ENCODE measurements at regions not wholly inside any gene's neighbourhood (a gene's known extent, or its start where the extent isn't known, plus 50 kb on each side); places are given as distances from the start of the nearest gene placed in this dataset.

- Histone ChIP-seq H4K91ac (ENCODE audit: low read length) (no peak overlapping the region), H3K23ac (ENCODE audit: low read length in 2 of 2) (no peak overlapping the region), H2AFZ (ENCODE audit: low read depth, low read length) (no peak overlapping the region), H3K9ac (ENCODE audit: low read length) (no peak overlapping the region), H3K18ac (ENCODE audit: low read depth in 1 of 2, low read length in 2 of 2) (no peak overlapping the region), H3K79me1 (replicated peaks; ENCODE audit: low read length, poor library complexity, severe bottlenecking) (no peaks in the 10 kb centered on the region), H3K4ac (ENCODE audit: low read depth in 1 of 2, low read length in 2 of 2) (no peak overlapping the region), H3K4me2 (ENCODE audit: low read length, poor library complexity, severe bottlenecking) (no peak overlapping the region), H2BK120ac (ENCODE audit: low read depth, low read length) (no peak overlapping the region), H3K14ac (ENCODE audit: low read length in 2 of 2) (no peak overlapping the region), H4K8ac (ENCODE audit: low read length) (no peak overlapping the region), H3K4me1 (ENCODE audit: control insufficient read depth, insufficient read depth, low read depth, low read length) (peaks cover 2% of the 10 kb centered on the region), H3K27me3 (ENCODE audit: control insufficient read depth in 1 of 2, insufficient read depth in 1 of 2, low read length in 2 of 2) (no peaks in the 10 kb centered on the region), H3K36me3 (ENCODE audit: control insufficient read depth in 1 of 2, insufficient read depth in 2 of 2, low read depth in 1 of 2, low read length in 2 of 2) (no peaks in the 10 kb centered on the region), H2BK12ac (ENCODE audit: low read length in 2 of 2) (no peak overlapping the region), H2BK15ac (ENCODE audit: low read depth, poor library complexity, severe bottlenecking) (no peak overlapping the region), H3K27ac (ENCODE audit: low read length, poor library complexity, severe bottlenecking) (no peak overlapping the region), H3K4me3 (ENCODE audit: insufficient read depth in 1 of 2, low read depth in 1 of 2, low read length in 2 of 2) (no peak overlapping the region), H2AK5ac (ENCODE audit: low read length, severe bottlenecking) (no peak overlapping the region), H2BK5ac (ENCODE audit: low read depth, low read length, poor library complexity, severe bottlenecking) (no peak overlapping the region), H3K9me3 (ENCODE audit: control insufficient read depth, low read length) (no peaks in the 10 kb centered on the region)
- no peak for DNase-seq
- WGBS = 80% methylated on average over 3 of the region's 5 CpGs
Observed at GRCh38 chr3:66615643-66616301, 115.0 kb upstream of the LRIG1 start.

DNA sequence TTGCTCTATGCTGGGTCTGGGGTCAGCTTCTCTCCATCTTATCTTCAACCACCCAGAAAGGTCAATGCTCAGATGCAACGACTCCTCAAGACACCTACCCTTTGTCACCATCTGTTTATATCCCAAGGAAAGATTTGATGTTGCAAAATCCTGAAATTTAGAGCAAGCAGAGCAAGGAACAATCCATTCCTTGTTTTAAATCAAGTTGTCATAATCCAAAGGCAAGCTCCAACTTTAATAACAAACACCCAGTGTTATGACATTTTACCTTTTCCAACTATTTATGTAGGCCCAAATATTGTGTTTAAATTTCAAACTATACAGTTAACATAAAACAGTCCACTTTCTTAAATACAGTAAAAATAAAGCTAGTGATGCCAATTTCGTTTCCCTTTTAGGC lies 116.5 kb upstream of the LRIG1 start:
- H3K9me3 ChIP-seq (ENCODE audit: control insufficient read depth, low read length) = no peaks in the 10 kb centered on the region
- H4K8ac ChIP-seq (ENCODE audit: low read length) = no peak overlapping the region
- H2BK5ac ChIP-seq (ENCODE audit: low read depth, low read length, poor library complexity, severe bottlenecking) = no peak overlapping the region
- no peak overlapping the region for H3K4me3 ChIP-seq (ENCODE audit: insufficient read depth in 1 of 2, low read depth in 1 of 2, low read length in 2 of 2)
- no peak overlapping the region for H2BK120ac ChIP-seq (ENCODE audit: low read depth, low read length)
- no peaks in the 10 kb centered on the region for H3K79me1 ChIP-seq (replicated peaks; ENCODE audit: low read length, poor library complexity, severe bottlenecking)
- no peak overlapping the region for H3K9ac ChIP-seq (ENCODE audit: low read length)
- no peak overlapping the region for H3K14ac ChIP-seq (ENCODE audit: low read length in 2 of 2)
- H4K91ac ChIP-seq (ENCODE audit: low read length) = no peak overlapping the region
- H2BK12ac ChIP-seq (ENCODE audit: low read length in 2 of 2) = no peak overlapping the region
- H3K27ac ChIP-seq (ENCODE audit: low read length, poor library complexity, severe bottlenecking) = no peak overlapping the region
- H3K4me1 ChIP-seq (ENCODE audit: control insufficient read depth, insufficient read depth, low read depth, low read length) = peaks cover 2% of the 10 kb centered on the region
- H3K27me3 ChIP-seq (ENCODE audit: control insufficient read depth in 1 of 2, insufficient read depth in 1 of 2, low read length in 2 of 2) = no peaks in the 10 kb centered on the region
- WGBS = 74% methylated on average over 2 of the region's 2 CpGs
- no peak overlapping the region for H2AK5ac ChIP-seq (ENCODE audit: low read length, severe bottlenecking)
- DNase-seq = no peak
- H3K18ac ChIP-seq (ENCODE audit: low read depth in 1 of 2, low read length in 2 of 2) = no peak overlapping the region
- H3K4me2 ChIP-seq (ENCODE audit: low read length, poor library complexity, severe bottlenecking) = no peak overlapping the region
- H3K36me3 ChIP-seq (ENCODE audit: control insufficient read depth in 1 of 2, insufficient read depth in 2 of 2, low read depth in 1 of 2, low read length in 2 of 2) = no peaks in the 10 kb centered on the region
- no peak overlapping the region for H2AFZ ChIP-seq (ENCODE audit: low read depth, low read length)
- H3K23ac ChIP-seq (ENCODE audit: low read length in 2 of 2) = no peak overlapping the region
- H2BK15ac ChIP-seq (ENCODE audit: low read depth, poor library complexity, severe bottlenecking) = no peak overlapping the region
- no peak overlapping the region for H3K4ac ChIP-seq (ENCODE audit: low read depth in 1 of 2, low read length in 2 of 2)

DNA sequence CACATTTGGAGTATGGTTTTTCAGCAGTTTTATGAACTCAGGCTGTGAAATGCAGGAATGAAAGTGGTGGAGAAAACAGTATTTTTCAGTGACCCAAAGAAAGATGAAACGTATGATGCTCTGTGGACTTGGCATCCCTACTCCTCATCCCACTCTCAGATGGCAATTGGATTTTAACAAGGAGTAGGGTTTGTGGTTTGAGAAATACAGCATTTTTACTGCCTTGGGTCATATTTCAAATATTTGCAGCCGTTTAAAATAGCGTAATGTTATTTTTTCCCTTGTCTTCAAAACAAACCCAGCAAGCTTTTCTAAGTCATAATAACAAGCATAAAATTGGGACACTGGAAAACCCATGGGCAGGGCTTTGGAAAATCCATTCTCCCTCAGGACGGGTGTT lies 117.2 kb upstream of the LRIG1 start:
- Histone ChIP-seq H4K8ac (ENCODE audit: low read length) (no peak overlapping the region), H2BK5ac (ENCODE audit: low read depth, low read length, poor library complexity, severe bottlenecking) (no peak overlapping the region), H3K36me3 (ENCODE audit: control insufficient read depth in 1 of 2, insufficient read depth in 2 of 2, low read depth in 1 of 2, low read length in 2 of 2) (no peaks in the 10 kb centered on the region), H2AFZ (ENCODE audit: low read depth, low read length) (no peak overlapping the region), H3K4me3 (ENCODE audit: insufficient read depth in 1 of 2, low read depth in 1 of 2, low read length in 2 of 2) (no peak overlapping the region), H3K18ac (ENCODE audit: low read depth in 1 of 2, low read length in 2 of 2) (no peak overlapping the region), H3K27me3 (ENCODE audit: control insufficient read depth in 1 of 2, insufficient read depth in 1 of 2, low read length in 2 of 2) (no peaks in the 10 kb centered on the region), H3K79me1 (replicated peaks; ENCODE audit: low read length, poor library complexity, severe bottlenecking) (no peaks in the 10 kb centered on the region), H2BK120ac (ENCODE audit: low read depth, low read length) (no peak overlapping the region), H3K14ac (ENCODE audit: low read length in 2 of 2) (no peak overlapping the region), H3K27ac (ENCODE audit: low read length, poor library complexity, severe bottlenecking) (no peak overlapping the region), H3K4me2 (ENCODE audit: low read length, poor library complexity, severe bottlenecking) (no peak overlapping the region), H3K9me3 (ENCODE audit: control insufficient read depth, low read length) (no peaks in the 10 kb centered on the region), H2BK15ac (ENCODE audit: low read depth, poor library complexity, severe bottlenecking) (no peak overlapping the region), H3K4ac (ENCODE audit: low read depth in 1 of 2, low read length in 2 of 2) (no peak overlapping the region), H3K9ac (ENCODE audit: low read length) (no peak overlapping the region), H2BK12ac (ENCODE audit: low read length in 2 of 2) (no peak overlapping the region), H3K23ac (ENCODE audit: low read length in 2 of 2) (no peak overlapping the region), H2AK5ac (ENCODE audit: low read length, severe bottlenecking) (no peak overlapping the region), H3K4me1 (ENCODE audit: control insufficient read depth, insufficient read depth, low read depth, low read length) (peaks cover 2% of the 10 kb centered on the region), H4K91ac (ENCODE audit: low read length) (no peak overlapping the region)
- DNase-seq = no peak
- WGBS = 74% methylated on average over 3 of the region's 4 CpGs

- H3K79me1 ChIP-seq (replicated peaks; ENCODE audit: low read length, poor library complexity, severe bottlenecking) = no peaks in the 10 kb centered on the region
- H4K8ac ChIP-seq (ENCODE audit: low read length) = no peak overlapping the region
- peak overlapping the region; percentile 9 for H2AK5ac ChIP-seq (ENCODE audit: low read length, severe bottlenecking)
- no peak overlapping the region for H2BK5ac ChIP-seq (ENCODE audit: low read depth, low read length, poor library complexity, severe bottlenecking)
- H3K9ac ChIP-seq (ENCODE audit: low read length) = no peak overlapping the region
- no peak overlapping the region for H2BK12ac ChIP-seq (ENCODE audit: low read length in 2 of 2)
- H2BK15ac ChIP-seq (ENCODE audit: low read depth, poor library complexity, severe bottlenecking) = no peak overlapping the region
- WGBS = 87% methylated on average over 9 of the region's 9 CpGs
- H3K27ac ChIP-seq (ENCODE audit: low read length, poor library complexity, severe bottlenecking) = no peak overlapping the region
- H4K91ac ChIP-seq (ENCODE audit: low read length) = no peak overlapping the region
- no peak overlapping the region for H2AFZ ChIP-seq (ENCODE audit: low read depth, low read length)
- no peak overlapping the region for H2BK120ac ChIP-seq (ENCODE audit: low read depth, low read length)
- H3K27me3 ChIP-seq (ENCODE audit: control insufficient read depth in 1 of 2, insufficient read depth in 1 of 2, low read length in 2 of 2) = no peaks in the 10 kb centered on the region
- H3K4me1 ChIP-seq (ENCODE audit: control insufficient read depth, insufficient read depth, low read depth, low read length) = peaks cover 2% of the 10 kb centered on the region
- no peaks in the 10 kb centered on the region for H3K9me3 ChIP-seq (ENCODE audit: control insufficient read depth, low read length)
- H3K23ac ChIP-seq (ENCODE audit: low read length in 2 of 2) = no peak overlapping the region
- H3K4me2 ChIP-seq (ENCODE audit: low read length, poor library complexity, severe bottlenecking) = no peak overlapping the region
- H3K4me3 ChIP-seq (ENCODE audit: insufficient read depth in 1 of 2, low read depth in 1 of 2, low read length in 2 of 2) = no peak overlapping the region
- no peak for DNase-seq
- no peak overlapping the region for H3K14ac ChIP-seq (ENCODE audit: low read length in 2 of 2)
- no peak overlapping the region for H3K4ac ChIP-seq (ENCODE audit: low read depth in 1 of 2, low read length in 2 of 2)
- no peaks in the 10 kb centered on the region for H3K36me3 ChIP-seq (ENCODE audit: control insufficient read depth in 1 of 2, insufficient read depth in 2 of 2, low read depth in 1 of 2, low read length in 2 of 2)
- H3K18ac ChIP-seq (ENCODE audit: low read depth in 1 of 2, low read length in 2 of 2) = no peak overlapping the region
Observed at GRCh38 chr3:66620296-66620695, 119.5 kb upstream of the LRIG1 start.
